ENCODE measurements at regions not wholly inside any gene's neighbourhood (a gene's known extent, or its start where the extent isn't known, plus 50 kb on each side); places are given as distances from the start of the nearest gene placed in this dataset.

GRCh38 chr3:16075647-16076046 is 98.8 kb upstream of the GALNT15 start:
- TF ChIP-seq CTCF (IDR thresholded peaks at IDR 0.05) = no peak
- no peak for TF ChIP-seq POLR2A (IDR thresholded peaks at IDR 0.05)

Measured in uterus (tissue), 2 donors.